ENCODE measurements at regions not wholly inside any gene's neighbourhood (a gene's known extent, or its start where the extent isn't known, plus 50 kb on each side); places are given as distances from the start of the nearest gene placed in this dataset.

GRCh38 chr3:135781026-135781815 lies 184.3 kb upstream of the PPP2R3A start:
- Histone ChIP-seq H3K9me3 (replicated peaks; ENCODE audit: low read length) (no peaks in the 10 kb centered on the region), H3K4me2 (ENCODE audit: low read length) (no peak overlapping the region), H3K4me3 (ENCODE audit: low read length) (no peak overlapping the region), H3K4me1 (ENCODE audit: control insufficient read depth, insufficient read depth, low read length) (no peaks in the 10 kb centered on the region), H3K9ac (ENCODE audit: low read depth, low read length) (no peak overlapping the region), H3K36me3 (ENCODE audit: insufficient read depth, low read length) (no peaks in the 10 kb centered on the region), H3K27me3 (ENCODE audit: control insufficient read depth, insufficient read depth, low read length) (no peaks in the 10 kb centered on the region)

- no peak overlapping the region for H3K9ac ChIP-seq (ENCODE audit: low read depth, low read length)
- no peak overlapping the region for H3K4me3 ChIP-seq (ENCODE audit: low read length)
- no peaks in the 10 kb centered on the region for H3K36me3 ChIP-seq (ENCODE audit: insufficient read depth, low read length)
- H3K4me1 ChIP-seq (ENCODE audit: control insufficient read depth, insufficient read depth, low read length): no peaks in the 10 kb centered on the region
- H3K4me2 ChIP-seq (ENCODE audit: low read length): no peak overlapping the region
- H3K9me3 ChIP-seq (replicated peaks; ENCODE audit: low read length): no peaks in the 10 kb centered on the region
- no peaks in the 10 kb centered on the region for H3K27me3 ChIP-seq (ENCODE audit: control insufficient read depth, insufficient read depth, low read length)
Measured at GRCh38 chr3:135784557-135784956, 181.0 kb upstream of the PPP2R3A start.

- Histone ChIP-seq H3K27me3 (ENCODE audit: control insufficient read depth, insufficient read depth, low read length) (no peaks in the 10 kb centered on the region), H3K4me3 (ENCODE audit: low read length) (no peak overlapping the region), H3K36me3 (ENCODE audit: insufficient read depth, low read length) (no peaks in the 10 kb centered on the region), H3K9me3 (replicated peaks; ENCODE audit: low read length) (no peaks in the 10 kb centered on the region), H3K9ac (ENCODE audit: low read depth, low read length) (no peak overlapping the region), H3K4me1 (ENCODE audit: control insufficient read depth, insufficient read depth, low read length) (no peaks in the 10 kb centered on the region), H3K4me2 (ENCODE audit: low read length) (no peak overlapping the region)
Measured at GRCh38 chr3:135788146-135788545, 177.4 kb upstream of the PPP2R3A start.

GRCh38 chr3:135788978-135789377 lies 176.6 kb upstream of the PPP2R3A start:
- no peaks in the 10 kb centered on the region for H3K36me3 ChIP-seq (ENCODE audit: insufficient read depth, low read length)
- no peaks in the 10 kb centered on the region for H3K27me3 ChIP-seq (ENCODE audit: control insufficient read depth, insufficient read depth, low read length)
- H3K4me3 ChIP-seq (ENCODE audit: low read length): no peak overlapping the region

GRCh38 chr3:135792174-135792573 lies 173.4 kb upstream of the PPP2R3A start:
- no peak overlapping the region for H3K4me3 ChIP-seq (ENCODE audit: low read length)
- no peaks in the 10 kb centered on the region for H3K4me1 ChIP-seq (ENCODE audit: control insufficient read depth, insufficient read depth, low read length)
- H3K9ac ChIP-seq (ENCODE audit: low read depth, low read length): no peak overlapping the region
- no peaks in the 10 kb centered on the region for H3K27me3 ChIP-seq (ENCODE audit: control insufficient read depth, insufficient read depth, low read length)
- H3K9me3 ChIP-seq (replicated peaks; ENCODE audit: low read length): no peaks in the 10 kb centered on the region
- no peaks in the 10 kb centered on the region for H3K36me3 ChIP-seq (ENCODE audit: insufficient read depth, low read length)
- no peak overlapping the region for H3K4me2 ChIP-seq (ENCODE audit: low read length)

More at GRCh38 chr3:135788978-135789377, 176.6 kb upstream of the PPP2R3A start:
- no peak overlapping the region for H3K4me2 ChIP-seq (ENCODE audit: low read length)
- H3K4me1 ChIP-seq (ENCODE audit: control insufficient read depth, insufficient read depth, low read length): no peaks in the 10 kb centered on the region
- no peaks in the 10 kb centered on the region for H3K9me3 ChIP-seq (replicated peaks; ENCODE audit: low read length)
- H3K9ac ChIP-seq (ENCODE audit: low read depth, low read length): no peak overlapping the region

GRCh38 chr3:135792858-135793475 lies 172.6 kb upstream of the PPP2R3A start:
- Histone ChIP-seq H3K4me2 (ENCODE audit: low read length) (no peak overlapping the region), H3K4me3 (ENCODE audit: low read length) (no peak overlapping the region), H3K27me3 (ENCODE audit: control insufficient read depth, insufficient read depth, low read length) (no peaks in the 10 kb centered on the region), H3K4me1 (ENCODE audit: control insufficient read depth, insufficient read depth, low read length) (no peaks in the 10 kb centered on the region), H3K9me3 (replicated peaks; ENCODE audit: low read length) (no peaks in the 10 kb centered on the region), H3K36me3 (ENCODE audit: insufficient read depth, low read length) (no peaks in the 10 kb centered on the region), H3K9ac (ENCODE audit: low read depth, low read length) (no peak overlapping the region)

GRCh38 chr3:135800071-135800549 lies 165.4 kb upstream of the PPP2R3A start:
- Histone ChIP-seq H3K36me3 (ENCODE audit: insufficient read depth, low read length) (no peaks in the 10 kb centered on the region), H3K9ac (ENCODE audit: low read depth, low read length) (no peak overlapping the region), H3K9me3 (replicated peaks; ENCODE audit: low read length) (no peaks in the 10 kb centered on the region), H3K4me2 (ENCODE audit: low read length) (no peak overlapping the region), H3K27me3 (ENCODE audit: control insufficient read depth, insufficient read depth, low read length) (no peaks in the 10 kb centered on the region), H3K4me1 (ENCODE audit: control insufficient read depth, insufficient read depth, low read length) (no peaks in the 10 kb centered on the region), H3K4me3 (ENCODE audit: low read length) (no peak overlapping the region)

- Histone ChIP-seq H3K9ac (ENCODE audit: low read depth, low read length) (no peak overlapping the region), H3K36me3 (ENCODE audit: insufficient read depth, low read length) (no peaks in the 10 kb centered on the region), H3K4me1 (ENCODE audit: control insufficient read depth, insufficient read depth, low read length) (no peaks in the 10 kb centered on the region), H3K9me3 (replicated peaks; ENCODE audit: low read length) (no peaks in the 10 kb centered on the region), H3K4me3 (ENCODE audit: low read length) (no peak overlapping the region), H3K27me3 (ENCODE audit: control insufficient read depth, insufficient read depth, low read length) (peaks cover 3% of the 10 kb centered on the region), H3K4me2 (ENCODE audit: low read length) (no peak overlapping the region)
Measured at GRCh38 chr3:135801018-135801417, 164.5 kb upstream of the PPP2R3A start.

- Histone ChIP-seq H3K36me3 (ENCODE audit: insufficient read depth, low read length) (no peaks in the 10 kb centered on the region), H3K4me3 (ENCODE audit: low read length) (no peak overlapping the region), H3K4me1 (ENCODE audit: control insufficient read depth, insufficient read depth, low read length) (no peaks in the 10 kb centered on the region)
Measured at GRCh38 chr3:135802171-135802570, 163.4 kb upstream of the PPP2R3A start.

GRCh38 chr3:135803028-135803692 lies 162.4 kb upstream of the PPP2R3A start:
- H3K4me2 ChIP-seq (ENCODE audit: low read length): no peak overlapping the region
- H3K9me3 ChIP-seq (replicated peaks; ENCODE audit: low read length): no peaks in the 10 kb centered on the region
- H3K9ac ChIP-seq (ENCODE audit: low read depth, low read length): no peak overlapping the region
- H3K4me1 ChIP-seq (ENCODE audit: control insufficient read depth, insufficient read depth, low read length): no peaks in the 10 kb centered on the region
- no peak overlapping the region for H3K4me3 ChIP-seq (ENCODE audit: low read length)
- H3K36me3 ChIP-seq (ENCODE audit: insufficient read depth, low read length): no peaks in the 10 kb centered on the region
- peaks cover 3% of the 10 kb centered on the region for H3K27me3 ChIP-seq (ENCODE audit: control insufficient read depth, insufficient read depth, low read length)

More at GRCh38 chr3:135802171-135802570, 163.4 kb upstream of the PPP2R3A start:
- H3K9me3 ChIP-seq (replicated peaks; ENCODE audit: low read length): no peaks in the 10 kb centered on the region
- H3K9ac ChIP-seq (ENCODE audit: low read depth, low read length): no peak overlapping the region
- no peak overlapping the region for H3K4me2 ChIP-seq (ENCODE audit: low read length)
- H3K27me3 ChIP-seq (ENCODE audit: control insufficient read depth, insufficient read depth, low read length): peaks cover 3% of the 10 kb centered on the region

GRCh38 chr3:135805752-135806151 lies 159.8 kb upstream of the PPP2R3A start:
- Histone ChIP-seq H3K36me3 (ENCODE audit: insufficient read depth, low read length) (no peaks in the 10 kb centered on the region), H3K4me3 (ENCODE audit: low read length) (no peak overlapping the region), H3K27me3 (ENCODE audit: control insufficient read depth, insufficient read depth, low read length) (peaks cover 3% of the 10 kb centered on the region), H3K9ac (ENCODE audit: low read depth, low read length) (no peak overlapping the region), H3K4me1 (ENCODE audit: control insufficient read depth, insufficient read depth, low read length) (no peaks in the 10 kb centered on the region), H3K4me2 (ENCODE audit: low read length) (no peak overlapping the region), H3K9me3 (replicated peaks; ENCODE audit: low read length) (no peaks in the 10 kb centered on the region)

Data from skeletal muscle satellite cell (primary cell).